ENCODE measurements at regions not wholly inside any gene's neighbourhood (a gene's known extent, or its start where the extent isn't known, plus 50 kb on each side); places are given as distances from the start of the nearest gene placed in this dataset.

DNA sequence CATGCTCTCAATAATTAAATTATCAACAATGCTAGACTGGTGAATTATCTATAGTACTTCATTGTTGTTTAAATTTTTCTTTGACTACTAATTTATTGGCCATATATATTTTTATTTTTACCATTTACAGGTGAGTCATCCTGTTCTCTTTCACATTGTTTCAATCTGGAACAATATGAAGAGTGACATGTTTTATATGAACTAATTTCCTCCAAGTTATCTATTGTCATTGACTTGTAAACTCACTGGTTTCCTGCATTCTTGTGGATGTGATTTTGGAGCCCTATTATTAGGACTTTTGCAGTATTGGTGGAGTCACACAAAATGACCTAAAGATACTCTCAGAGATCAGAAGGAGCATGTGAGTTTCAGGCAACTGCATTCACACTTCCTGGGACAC is 297.7 kb downstream of the AEBP2 start:
- Histone ChIP-seq H2BK120ac (ENCODE audit: low read depth, low read length) (no peak overlapping the region), H2AFZ (ENCODE audit: low read length) (no peak overlapping the region), H3K36me3 (replicated peaks in 1 of 2; ENCODE audit: control insufficient read depth in 2 of 2, insufficient read depth in 2 of 2, low read length in 2 of 2) (no peaks in the 10 kb centered on the region), H3K9me3 (replicated peaks in 1 of 2; ENCODE audit: control insufficient read depth in 2 of 2, insufficient read depth in 1 of 2, low read depth in 1 of 2, low read length in 2 of 2) (no peaks in the 10 kb centered on the region), H4K91ac (ENCODE audit: low read depth, low read length, poor library complexity) (no peak overlapping the region), H3K23ac (ENCODE audit: low read depth, low read length, poor library complexity) (no peak overlapping the region), H2BK15ac (ENCODE audit: low read length) (no peak overlapping the region), H3K4me1 (ENCODE audit: control insufficient read depth in 2 of 2, insufficient read depth in 1 of 2, low read depth in 1 of 2, low read length in 2 of 2) (no peaks in the 10 kb centered on the region), H3K4ac (ENCODE audit: low read length) (no peak overlapping the region), H3K27me3 (ENCODE audit: control insufficient read depth in 3 of 3, insufficient read depth in 3 of 3, low read depth in 1 of 3, low read length in 3 of 3) (no peaks in the 10 kb centered on the region), H3K4me3 (ENCODE audit: low read length in 2 of 2) (no peak overlapping the region), H3K14ac (ENCODE audit: low read length) (no peak overlapping the region), H2AK5ac (ENCODE audit: low read depth, low read length) (no peak overlapping the region), H3K9ac (ENCODE audit: low read depth, low read length, poor library complexity) (no peak overlapping the region), H3K4me2 (ENCODE audit: insufficient read depth, low read length, poor library complexity, severe bottlenecking) (no peak overlapping the region), H3K27ac (replicated peaks; ENCODE audit: low read length) (no peak overlapping the region), H3K18ac (ENCODE audit: low read length) (no peak overlapping the region), H4K8ac (ENCODE audit: low read depth, low read length) (no peak overlapping the region), H2BK5ac (ENCODE audit: low read length) (no peak overlapping the region), H3K79me1 (ENCODE audit: low read depth, low read length) (peaks cover 2% of the 10 kb centered on the region), H2BK12ac (ENCODE audit: low read length) (no peak overlapping the region)
- DNase-seq (ENCODE audit: low spot score): no peak

DNA sequence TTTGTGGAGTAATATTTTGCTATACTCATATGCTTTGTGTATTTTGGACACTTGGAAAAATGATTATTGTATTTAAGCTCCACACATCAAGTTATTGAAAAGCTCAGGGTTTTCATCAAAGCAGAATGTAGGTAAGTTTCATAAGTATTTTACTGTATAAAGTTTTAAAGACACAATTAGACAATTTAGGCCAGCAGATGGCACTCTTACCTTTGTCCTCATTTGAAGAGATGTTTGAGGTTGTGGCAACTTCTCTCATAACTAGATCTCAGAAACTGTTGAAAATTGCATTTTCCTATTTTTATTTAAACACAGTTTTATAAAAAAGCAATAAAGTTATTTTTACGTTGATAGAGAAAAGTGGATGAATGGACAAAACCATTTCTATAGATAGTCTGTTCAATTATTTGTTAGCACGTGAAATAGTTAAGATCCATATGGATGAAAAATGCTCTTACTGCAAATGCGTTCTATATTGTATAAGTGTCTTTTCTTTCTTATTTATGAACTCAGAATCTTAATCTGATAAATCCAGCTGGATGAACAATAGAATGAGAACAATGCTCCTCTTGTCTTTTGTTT is 300.0 kb downstream of the AEBP2 start:
- no peak overlapping the region for H2BK15ac ChIP-seq (ENCODE audit: low read length)
- no peak overlapping the region for H2AK5ac ChIP-seq (ENCODE audit: low read depth, low read length)
- H3K9me3 ChIP-seq (replicated peaks in 1 of 2; ENCODE audit: control insufficient read depth in 2 of 2, insufficient read depth in 1 of 2, low read depth in 1 of 2, low read length in 2 of 2): no peaks in the 10 kb centered on the region
- H3K79me1 ChIP-seq (ENCODE audit: low read depth, low read length): peaks cover 2% of the 10 kb centered on the region
- no peak overlapping the region for H3K4ac ChIP-seq (ENCODE audit: low read length)
- no peaks in the 10 kb centered on the region for H3K4me1 ChIP-seq (ENCODE audit: control insufficient read depth in 2 of 2, insufficient read depth in 1 of 2, low read depth in 1 of 2, low read length in 2 of 2)
- H4K91ac ChIP-seq (ENCODE audit: low read depth, low read length, poor library complexity): no peak overlapping the region
- peak; percentile 29 for DNase-seq (ENCODE audit: low spot score)
- no peak overlapping the region for H2BK12ac ChIP-seq (ENCODE audit: low read length)
- no peak overlapping the region for H2BK5ac ChIP-seq (ENCODE audit: low read length)
- no peak overlapping the region for H3K23ac ChIP-seq (ENCODE audit: low read depth, low read length, poor library complexity)
- no peak overlapping the region for H3K27ac ChIP-seq (replicated peaks; ENCODE audit: low read length)
- H3K9ac ChIP-seq (ENCODE audit: low read depth, low read length, poor library complexity): no peak overlapping the region
- no peak overlapping the region for H3K18ac ChIP-seq (ENCODE audit: low read length)
- no peak overlapping the region for H3K4me2 ChIP-seq (ENCODE audit: insufficient read depth, low read length, poor library complexity, severe bottlenecking)
- no peak overlapping the region for H2AFZ ChIP-seq (ENCODE audit: low read length)
- no CpG with 5 or more reads among the region's 3 CpGs for WGBS, 2 donors (ENCODE audit: extremely low coverage in 2 of 2, insufficient read length in 2 of 2, insufficient replicate concordance in 1 of 2)
- no peaks in the 10 kb centered on the region for H3K27me3 ChIP-seq (ENCODE audit: control insufficient read depth in 3 of 3, insufficient read depth in 3 of 3, low read depth in 1 of 3, low read length in 3 of 3)
- H3K4me3 ChIP-seq (ENCODE audit: low read length in 2 of 2): no peak overlapping the region
- no peak overlapping the region for H4K8ac ChIP-seq (ENCODE audit: low read depth, low read length)
- no peaks in the 10 kb centered on the region for H3K36me3 ChIP-seq (replicated peaks in 1 of 2; ENCODE audit: control insufficient read depth in 2 of 2, insufficient read depth in 2 of 2, low read length in 2 of 2)
- no peak overlapping the region for H2BK120ac ChIP-seq (ENCODE audit: low read depth, low read length)
- H3K14ac ChIP-seq (ENCODE audit: low read length): no peak overlapping the region

DNA sequence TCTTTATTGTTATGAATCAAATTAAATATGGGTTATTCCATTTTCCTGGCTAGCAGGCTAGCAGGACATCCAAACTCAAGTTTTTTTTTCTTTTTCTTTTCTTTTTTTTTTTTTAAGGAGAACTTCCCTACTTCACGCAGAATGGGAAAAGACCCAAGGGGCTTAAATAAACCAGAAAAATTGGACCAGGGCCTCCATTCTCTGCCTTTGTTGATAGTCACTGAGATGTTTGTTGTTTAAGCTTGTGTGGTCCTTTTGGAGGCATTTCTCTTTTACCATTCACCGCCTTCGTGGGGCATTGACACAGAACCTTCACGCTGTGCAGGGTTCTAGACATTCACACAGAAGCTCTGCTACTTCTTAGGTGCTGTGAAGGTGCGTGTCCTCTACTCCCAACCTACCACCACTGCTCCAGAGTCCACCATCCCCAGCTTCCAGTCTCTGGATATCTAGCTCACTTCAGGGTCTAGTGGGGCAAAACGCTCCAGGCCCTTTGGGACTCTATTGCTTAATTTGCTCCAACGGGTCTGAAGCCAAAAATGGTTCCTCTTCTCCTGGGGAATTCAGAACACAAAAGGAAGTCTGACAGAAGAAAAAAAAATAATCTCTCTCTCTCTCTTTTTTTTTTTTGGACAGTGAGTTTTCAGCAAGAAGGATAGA is 301.3 kb downstream of the AEBP2 start:
- H3K23ac ChIP-seq (ENCODE audit: low read depth, low read length, poor library complexity): no peak overlapping the region
- H2BK120ac ChIP-seq (ENCODE audit: low read depth, low read length): no peak overlapping the region
- no peak overlapping the region for H2BK12ac ChIP-seq (ENCODE audit: low read length)
- H3K14ac ChIP-seq (ENCODE audit: low read length): no peak overlapping the region
- no peak overlapping the region for H2AK5ac ChIP-seq (ENCODE audit: low read depth, low read length)
- H4K91ac ChIP-seq (ENCODE audit: low read depth, low read length, poor library complexity): no peak overlapping the region
- no peak overlapping the region for H2BK15ac ChIP-seq (ENCODE audit: low read length)
- H2AFZ ChIP-seq (ENCODE audit: low read length): no peak overlapping the region
- H4K8ac ChIP-seq (ENCODE audit: low read depth, low read length): no peak overlapping the region
- H3K79me1 ChIP-seq (ENCODE audit: low read depth, low read length): no peaks in the 10 kb centered on the region
- no CpG with 5 or more reads among the region's 7 CpGs for WGBS, 2 donors (ENCODE audit: extremely low coverage in 2 of 2, insufficient read length in 2 of 2, insufficient replicate concordance in 1 of 2)
- no peak overlapping the region for H3K4me3 ChIP-seq (ENCODE audit: low read length in 2 of 2)
- H3K9ac ChIP-seq (ENCODE audit: low read depth, low read length, poor library complexity): no peak overlapping the region
- no peaks in the 10 kb centered on the region for H3K4me1 ChIP-seq (ENCODE audit: control insufficient read depth in 2 of 2, insufficient read depth in 1 of 2, low read depth in 1 of 2, low read length in 2 of 2)
- no peaks in the 10 kb centered on the region for H3K36me3 ChIP-seq (replicated peaks in 1 of 2; ENCODE audit: control insufficient read depth in 2 of 2, insufficient read depth in 2 of 2, low read length in 2 of 2)
- no peaks in the 10 kb centered on the region for H3K9me3 ChIP-seq (replicated peaks in 1 of 2; ENCODE audit: control insufficient read depth in 2 of 2, insufficient read depth in 1 of 2, low read depth in 1 of 2, low read length in 2 of 2)
- no peaks in the 10 kb centered on the region for H3K27me3 ChIP-seq (ENCODE audit: control insufficient read depth in 3 of 3, insufficient read depth in 3 of 3, low read depth in 1 of 3, low read length in 3 of 3)
- H3K4ac ChIP-seq (ENCODE audit: low read length): no peak overlapping the region
- H2BK5ac ChIP-seq (ENCODE audit: low read length): no peak overlapping the region
- peak overlapping the region; percentile 59 for H3K18ac ChIP-seq (ENCODE audit: low read length)
- no peak overlapping the region for H3K27ac ChIP-seq (replicated peaks; ENCODE audit: low read length)
- no peak for DNase-seq (ENCODE audit: low spot score)
- no peak overlapping the region for H3K4me2 ChIP-seq (ENCODE audit: insufficient read depth, low read length, poor library complexity, severe bottlenecking)

DNA sequence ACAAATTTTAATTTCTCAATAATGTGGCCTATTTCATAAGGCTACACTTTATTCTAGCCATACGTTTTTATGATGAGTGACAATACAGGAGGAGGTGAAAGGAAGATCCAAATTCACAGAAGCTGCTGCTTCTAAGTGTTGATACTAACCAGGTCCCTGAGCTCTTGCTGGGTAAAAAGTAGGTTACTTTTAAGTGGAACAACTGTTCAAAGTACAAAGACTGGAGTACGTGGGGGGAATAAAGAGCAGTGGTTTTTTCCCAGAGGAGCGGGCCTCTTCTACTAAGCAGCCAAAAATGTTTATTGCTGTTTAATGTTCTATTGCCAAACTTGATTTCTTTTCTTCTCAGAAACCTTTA is 301.8 kb downstream of the AEBP2 start:
- Histone ChIP-seq H3K79me1 (ENCODE audit: low read depth, low read length) (no peaks in the 10 kb centered on the region), H4K8ac (ENCODE audit: low read depth, low read length) (no peak overlapping the region), H3K23ac (ENCODE audit: low read depth, low read length, poor library complexity) (no peak overlapping the region), H3K14ac (ENCODE audit: low read length) (no peak overlapping the region), H2AK5ac (ENCODE audit: low read depth, low read length) (no peak overlapping the region), H3K27ac (replicated peaks; ENCODE audit: low read length) (no peak overlapping the region), H3K4me2 (ENCODE audit: insufficient read depth, low read length, poor library complexity, severe bottlenecking) (no peak overlapping the region), H2BK15ac (ENCODE audit: low read length) (no peak overlapping the region), H2BK120ac (ENCODE audit: low read depth, low read length) (no peak overlapping the region), H3K9me3 (replicated peaks in 1 of 2; ENCODE audit: control insufficient read depth in 2 of 2, insufficient read depth in 1 of 2, low read depth in 1 of 2, low read length in 2 of 2) (no peaks in the 10 kb centered on the region), H3K36me3 (replicated peaks in 1 of 2; ENCODE audit: control insufficient read depth in 2 of 2, insufficient read depth in 2 of 2, low read length in 2 of 2) (no peaks in the 10 kb centered on the region), H4K91ac (ENCODE audit: low read depth, low read length, poor library complexity) (no peak overlapping the region), H3K18ac (ENCODE audit: low read length) (no peak overlapping the region), H3K27me3 (ENCODE audit: control insufficient read depth in 3 of 3, insufficient read depth in 3 of 3, low read depth in 1 of 3, low read length in 3 of 3) (no peaks in the 10 kb centered on the region), H3K9ac (ENCODE audit: low read depth, low read length, poor library complexity) (no peak overlapping the region), H3K4me1 (ENCODE audit: control insufficient read depth in 2 of 2, insufficient read depth in 1 of 2, low read depth in 1 of 2, low read length in 2 of 2) (no peaks in the 10 kb centered on the region), H3K4ac (ENCODE audit: low read length) (no peak overlapping the region), H2AFZ (ENCODE audit: low read length) (no peak overlapping the region), H2BK12ac (ENCODE audit: low read length) (no peak overlapping the region), H3K4me3 (ENCODE audit: low read length in 2 of 2) (no peak overlapping the region), H2BK5ac (ENCODE audit: low read length) (no peak overlapping the region)
- no CpG with 5 or more reads among the region's 3 CpGs for WGBS, 2 donors (ENCODE audit: extremely low coverage in 2 of 2, insufficient read length in 2 of 2, insufficient replicate concordance in 1 of 2)
- no peak for DNase-seq (ENCODE audit: low spot score)
